ENCODE measurements at regions not wholly inside any gene's neighbourhood (a gene's known extent, or its start where the extent isn't known, plus 50 kb on each side); places are given as distances from the start of the nearest gene placed in this dataset.
"Not testable (repeated sequence)": the region's sequence is repeated elsewhere in the genome, so short reads cannot be mapped to it uniquely, and the experiment has no call there.

- DNase-seq (ENCODE audit: low read depth in 2 of 2), result no peak
Measured at GRCh38 chr14:62505045-62505444, 540.2 kb downstream of the KCNH5 start.

DNA sequence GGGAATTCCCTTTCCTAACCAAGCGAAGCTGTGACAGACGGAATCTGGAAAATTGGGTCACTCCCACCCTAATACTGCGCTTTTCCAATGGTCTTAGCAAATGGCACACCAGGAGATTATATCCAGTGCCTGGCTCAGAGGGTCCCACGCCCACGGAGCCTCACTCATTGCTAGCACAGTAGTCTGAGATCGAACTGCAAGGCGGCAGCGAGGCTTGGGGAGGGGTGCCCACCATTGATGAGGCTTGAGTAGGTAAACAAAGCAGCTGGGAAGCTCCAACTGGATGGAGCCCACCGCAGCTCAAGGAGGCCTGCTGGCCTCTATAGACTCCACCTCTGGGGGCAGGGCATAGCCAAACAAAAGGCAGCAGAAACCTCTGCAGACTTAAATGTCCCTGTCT, 523.9 kb downstream of the KCNH5 start:
- not testable (repeated sequence) for DNase-seq (ENCODE audit: low read depth in 2 of 2)

DNA sequence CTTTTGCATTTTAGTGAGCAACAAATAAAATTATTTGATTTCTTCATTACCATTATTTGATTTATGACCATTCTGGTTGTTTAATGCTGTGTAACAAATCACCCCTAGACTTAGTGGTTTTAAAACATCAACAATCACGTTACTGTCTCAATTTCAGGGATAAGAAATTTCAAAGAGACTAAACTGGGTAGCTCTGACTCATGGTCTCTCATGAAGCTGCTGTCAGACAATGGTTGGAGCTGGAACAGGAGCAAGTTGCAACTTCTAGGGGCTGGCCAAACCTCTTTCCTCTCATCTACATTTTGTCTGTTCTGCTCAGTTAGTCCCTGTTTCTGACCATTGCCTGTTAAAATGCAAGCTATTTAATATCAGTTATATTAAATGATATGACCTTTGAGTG, 517.0 kb downstream of the KCNH5 start:
- DNase-seq (ENCODE audit: low read depth in 2 of 2), result no peak

GRCh38 chr14:62532181-62532580, 513.1 kb downstream of the KCNH5 start:
- DNase-seq (ENCODE audit: low read depth in 2 of 2), result no peak

GRCh38 chr14:62546862-62547474, 498.3 kb downstream of the KCNH5 start:
- no peak for DNase-seq (ENCODE audit: low read depth in 2 of 2)

- DNase-seq (ENCODE audit: low read depth in 2 of 2), result no peak
Measured at GRCh38 chr14:62557416-62557815, 487.8 kb downstream of the KCNH5 start.

DNA sequence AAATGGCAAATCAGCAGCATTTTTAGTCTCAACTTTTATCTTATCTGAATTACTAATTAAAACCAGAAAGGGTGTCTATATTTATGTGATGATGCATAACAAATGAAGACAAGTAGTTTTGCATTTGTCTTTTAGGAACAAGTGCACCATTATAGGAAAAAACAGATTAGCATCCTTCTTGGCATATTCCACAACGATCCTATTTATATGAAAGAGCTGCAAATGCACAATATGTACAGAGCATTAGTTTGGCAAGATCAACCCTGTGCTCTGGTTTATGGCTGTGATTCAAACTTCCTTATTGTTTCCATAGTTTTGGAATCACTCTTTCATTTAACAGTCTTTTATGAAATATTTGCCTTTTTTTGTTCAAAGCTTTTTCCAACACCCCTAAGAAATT, 486.8 kb downstream of the KCNH5 start:
- no peak for DNase-seq (ENCODE audit: low read depth in 2 of 2)

GRCh38 chr14:62585247-62585646, 460.0 kb downstream of the KCNH5 start:
- DNase-seq (ENCODE audit: low read depth in 2 of 2), result no peak

- DNase-seq (ENCODE audit: low read depth in 2 of 2), result no peak
Measured at GRCh38 chr14:62592877-62593276, 452.4 kb downstream of the KCNH5 start.

DNA sequence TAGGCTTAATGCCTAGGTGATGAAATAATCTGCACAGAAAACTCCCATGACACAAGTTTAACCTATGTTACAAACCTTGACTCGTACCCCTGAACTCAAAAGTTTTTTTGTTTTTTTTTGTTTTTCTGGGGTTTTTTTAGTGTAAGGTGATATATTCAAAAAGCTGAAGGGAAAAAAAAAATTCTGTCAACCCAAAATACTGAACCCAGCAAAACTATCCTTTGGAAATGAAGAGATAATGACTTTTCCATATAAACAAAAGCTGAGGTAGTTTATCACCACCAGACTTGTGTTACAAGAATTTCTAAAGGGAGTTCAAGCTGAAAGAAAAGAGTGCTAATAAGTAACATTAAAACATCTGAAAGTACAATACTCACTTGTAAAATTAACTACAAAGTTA, 448.1 kb downstream of the KCNH5 start:
- DNase-seq (ENCODE audit: low read depth in 2 of 2), result no peak

DNA sequence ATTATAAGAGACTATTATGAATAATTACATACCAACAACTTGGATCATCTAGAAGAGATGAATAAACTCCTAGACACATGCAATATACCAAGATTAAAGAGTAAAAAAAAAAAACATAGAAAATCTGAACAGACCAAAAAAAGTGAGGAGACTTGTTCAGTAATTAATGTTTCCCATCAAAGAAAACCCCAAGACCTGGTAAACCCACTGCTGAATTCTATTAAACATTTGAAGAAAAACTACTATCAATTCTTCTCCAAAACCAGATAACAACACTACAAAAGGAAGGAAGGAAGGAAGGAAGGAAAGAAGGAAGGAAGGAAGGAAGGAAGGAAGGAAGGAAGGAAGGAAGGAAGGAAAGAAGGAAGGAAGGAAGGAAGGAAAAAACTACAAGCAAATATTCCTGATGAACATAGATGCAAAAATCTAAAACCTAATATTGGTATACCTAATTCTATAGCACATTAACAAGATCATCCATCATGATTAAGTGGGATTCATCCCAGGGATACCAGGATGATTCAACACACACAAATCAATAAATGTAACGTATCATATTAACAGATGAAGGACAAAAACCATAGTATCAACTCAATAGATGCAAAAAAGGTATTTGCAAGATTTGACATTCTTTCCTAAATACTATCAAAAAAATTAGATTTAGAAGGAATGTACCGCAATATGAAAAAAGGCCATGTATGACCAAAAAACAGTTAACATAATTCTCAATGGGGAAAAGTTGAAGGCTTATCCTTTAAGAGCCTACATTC, 445.5 kb downstream of the KCNH5 start:
- DNase-seq (ENCODE audit: low read depth in 2 of 2), result no peak

GRCh38 chr14:62602712-62603111, 442.5 kb downstream of the KCNH5 start:
- no peak for DNase-seq (ENCODE audit: low read depth in 2 of 2)

GRCh38 chr14:62604524-62604923, 440.7 kb downstream of the KCNH5 start:
- DNase-seq (ENCODE audit: low read depth in 2 of 2), result no peak

DNA sequence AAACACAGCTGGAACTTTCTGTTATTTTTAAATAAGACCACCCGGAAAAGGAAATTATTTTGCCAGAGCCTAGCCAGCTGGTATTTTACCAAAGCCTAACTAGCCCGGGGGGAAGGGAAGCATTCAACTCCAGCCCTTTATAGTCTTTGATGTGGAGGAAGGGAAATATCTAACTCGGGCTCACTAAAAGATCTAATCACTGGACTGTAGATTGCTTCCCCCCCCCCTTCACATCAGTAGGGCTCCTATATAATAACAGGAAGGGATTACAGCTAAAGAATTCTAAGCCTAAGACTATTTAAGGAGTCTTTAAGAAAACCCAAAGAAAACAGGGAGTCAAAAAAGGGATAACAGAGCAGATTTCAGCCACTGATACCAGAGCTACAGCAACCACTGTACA, 431.1 kb downstream of the KCNH5 start:
- no peak for DNase-seq (ENCODE audit: low read depth in 2 of 2)

- DNase-seq (ENCODE audit: low read depth in 2 of 2), result no peak
Measured at GRCh38 chr14:62616668-62617067, 428.6 kb downstream of the KCNH5 start.

- DNase-seq (ENCODE audit: low read depth in 2 of 2), result no peak
Measured at GRCh38 chr14:62626416-62626815, 418.8 kb downstream of the KCNH5 start.

DNA sequence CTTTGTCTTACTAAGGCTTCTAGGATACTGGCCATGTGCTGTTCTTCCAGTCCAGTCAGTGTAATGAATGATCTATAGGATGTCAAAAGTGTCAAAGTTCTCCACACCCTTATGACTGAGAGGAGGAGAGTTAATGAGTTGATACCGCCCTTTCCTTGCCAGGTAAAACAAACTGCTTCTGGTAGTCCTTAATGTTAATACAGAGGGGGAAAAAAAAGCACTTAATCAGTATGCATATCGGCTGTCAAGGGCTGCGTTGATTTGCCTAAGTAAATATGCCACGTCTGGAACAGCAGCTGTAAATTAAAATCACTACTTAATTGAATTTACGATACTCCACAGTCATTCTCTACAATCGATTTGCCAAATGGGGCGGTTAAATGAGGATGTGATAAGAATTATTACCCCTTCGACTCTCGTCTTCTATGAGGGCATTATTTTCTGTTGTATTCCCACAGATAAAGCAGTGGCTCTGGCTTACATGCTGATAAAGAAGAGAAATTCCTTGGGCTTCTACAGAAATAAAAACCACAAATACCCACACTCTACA, 416.0 kb downstream of the KCNH5 start:
- DNase-seq (ENCODE audit: low read depth in 2 of 2), result no peak

DNA sequence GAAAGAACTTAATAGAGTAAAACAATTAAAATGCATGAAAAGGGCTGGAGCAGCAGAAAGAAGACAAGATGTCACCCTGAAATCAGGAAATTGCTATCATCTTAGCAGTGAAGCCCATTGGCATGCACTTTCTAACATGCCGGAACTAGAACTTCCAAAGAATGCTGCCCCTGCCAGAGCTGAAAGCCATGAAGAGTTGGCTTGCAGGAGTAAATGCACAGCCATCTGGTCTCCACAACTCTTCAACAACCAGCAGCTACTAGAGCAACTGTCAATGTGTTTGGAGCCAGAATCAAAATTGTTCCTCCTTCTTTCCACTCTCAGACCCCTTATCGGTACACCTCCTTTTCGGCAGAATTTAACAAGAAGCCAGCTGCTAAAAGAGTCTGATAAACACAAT, 414.1 kb downstream of the KCNH5 start:
- DNase-seq (ENCODE audit: low read depth in 2 of 2), result no peak

GRCh38 chr14:62632771-62633170, 412.5 kb downstream of the KCNH5 start:
- no peak for DNase-seq (ENCODE audit: low read depth in 2 of 2)

GRCh38 chr14:62645649-62646048, 399.6 kb downstream of the KCNH5 start:
- no peak for DNase-seq (ENCODE audit: low read depth in 2 of 2)

All from stimulated activated CD8-positive, alpha-beta memory T cell treated with anti-CD3 and anti-CD28 coated beads, Interleukin-15, amount 100 ng/mL, for 4 hours (primary cell).